AG04450 (cell line): ENCODE measurements at regions not wholly inside any gene's neighbourhood (a gene's known extent, or its start where the extent isn't known, plus 50 kb on each side); places are given as distances from the start of the nearest gene placed in this dataset.

Experiments used
- CTCF ChIA-PET: fragments of 300-600, 350-600 bp; formaldehyde crosslinking; extraction: SDS; loops from one replicate; lab custom pipeline; 2022; ENCODE audit warnings: antibody characterized with exemption, inconsistent platforms; lab: Charles Lee
- POLR2A ChIA-PET: fragments of 350-600 bp; formaldehyde crosslinking; extraction: SDS; loops from one replicate; lab custom pipeline; 2021; ENCODE audit warnings: antibody characterized with exemption, inconsistent platforms; lab: Yijun Ruan, JAX
- DNase-seq: peaks from one replicate; pipeline ENCODE4 v3.0.0-alpha.2; 2011; ENCODE audit warnings: low read depth, low spot score
- H3K27ac ChIP-seq: one replicate; pipeline ENCODE4 v1.5.1; 2012; ENCODE audit warnings: low read depth, low read length, control low read depth
- H3K27me3 ChIP-seq: one replicate; pipeline ENCODE4 v1.6.0; 2012; ENCODE audit warnings: low read length; ENCODE audit not compliant: control insufficient read depth, insufficient read depth
- H3K4me3 ChIP-seq: 2 replicates; pipeline ENCODE4 v1.5.1; 2011; ENCODE audit warnings: mild to moderate bottlenecking, low read depth, low read length, control low read depth
- H3K9me3 ChIP-seq: 2 replicates; pipeline ENCODE4 v1.5.1; 2012; ENCODE audit warnings: low read length; ENCODE audit not compliant: control insufficient read depth, insufficient read depth
- CTCF ChIP-seq: IDR thresholded peaks from 2 replicates; pipeline ENCODE4 v1.5.1; 2011; ENCODE audit warnings: low read depth, low read length, control low read depth, inconsistent platforms

DNA sequence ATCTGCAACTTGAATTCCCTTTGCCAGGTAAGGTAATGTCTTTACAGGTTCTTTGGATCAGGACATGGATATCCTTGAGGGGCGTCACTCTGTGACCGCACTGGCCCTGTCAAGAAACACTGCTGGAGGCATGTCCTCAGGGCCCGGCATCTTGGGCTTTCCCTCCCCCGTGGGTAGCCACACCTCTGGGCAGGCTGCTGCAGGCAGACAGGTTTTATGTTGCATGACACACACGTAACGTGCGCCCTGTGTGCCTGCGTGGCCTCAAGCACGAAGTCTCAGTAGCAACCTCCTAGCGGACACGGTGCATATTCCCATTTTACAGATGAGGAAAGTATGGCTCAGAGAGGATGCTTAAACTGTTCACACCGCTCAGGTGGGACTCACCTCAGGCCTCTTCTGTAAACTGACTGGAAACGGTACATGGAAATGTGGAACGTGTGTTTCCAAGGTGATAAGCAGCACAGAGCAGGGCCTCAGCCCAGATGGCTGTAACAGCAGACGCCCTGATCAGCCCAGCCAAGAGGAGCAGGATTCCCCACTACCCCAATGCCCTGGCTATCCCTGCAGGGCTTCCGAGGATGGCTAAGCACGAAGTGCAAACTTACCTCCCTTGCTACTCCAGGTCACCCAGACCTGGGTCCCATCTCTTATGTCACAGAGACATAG, 553.6 kb downstream of the TCERG1L start:
- POLR2A ChIA-PET: no interaction called here

DNA sequence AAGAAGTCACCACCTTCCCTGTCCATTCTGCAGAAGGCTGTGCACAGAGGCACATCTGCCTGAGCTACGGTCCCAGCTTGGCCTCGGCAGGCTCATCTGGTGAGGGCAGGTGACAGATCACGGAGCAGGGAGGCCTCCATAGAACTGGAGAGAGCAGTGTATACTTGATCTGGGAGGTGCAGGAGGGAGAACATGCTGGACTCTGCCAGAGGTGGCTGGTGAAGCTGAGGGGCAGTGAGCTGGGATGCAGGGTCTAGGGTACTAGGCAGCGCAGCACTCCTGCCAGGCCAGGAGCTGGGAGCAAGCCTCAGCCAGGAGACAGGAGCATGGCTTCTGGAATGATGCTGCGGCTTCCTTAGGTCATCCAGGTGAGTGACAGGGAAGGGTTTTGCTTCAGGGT, 553.0 kb downstream of the TCERG1L start:
- ChIA-PET CTCF (no interaction called here), POLR2A (no interaction called here)
- Histone ChIP-seq H3K27me3 (no peaks in the 10 kb centered on the region), H3K9me3 (peaks cover 51% of the 10 kb centered on the region), H3K27ac (no peak overlapping the region), H3K4me3 (no peak overlapping the region)
- no peak for TF ChIP-seq CTCF
- DNase-seq: no peak

More for the DNA sequence above, 553.6 kb downstream of the TCERG1L start:
- CTCF ChIA-PET: no interaction called here
- H3K27me3 ChIP-seq: no peaks in the 10 kb centered on the region
- H3K9me3 ChIP-seq: peaks cover 45% of the 10 kb centered on the region
- H3K27ac ChIP-seq: no peak overlapping the region
- no peak overlapping the region for H3K4me3 ChIP-seq
- no peak for TF ChIP-seq CTCF
- no peak for DNase-seq

DNA sequence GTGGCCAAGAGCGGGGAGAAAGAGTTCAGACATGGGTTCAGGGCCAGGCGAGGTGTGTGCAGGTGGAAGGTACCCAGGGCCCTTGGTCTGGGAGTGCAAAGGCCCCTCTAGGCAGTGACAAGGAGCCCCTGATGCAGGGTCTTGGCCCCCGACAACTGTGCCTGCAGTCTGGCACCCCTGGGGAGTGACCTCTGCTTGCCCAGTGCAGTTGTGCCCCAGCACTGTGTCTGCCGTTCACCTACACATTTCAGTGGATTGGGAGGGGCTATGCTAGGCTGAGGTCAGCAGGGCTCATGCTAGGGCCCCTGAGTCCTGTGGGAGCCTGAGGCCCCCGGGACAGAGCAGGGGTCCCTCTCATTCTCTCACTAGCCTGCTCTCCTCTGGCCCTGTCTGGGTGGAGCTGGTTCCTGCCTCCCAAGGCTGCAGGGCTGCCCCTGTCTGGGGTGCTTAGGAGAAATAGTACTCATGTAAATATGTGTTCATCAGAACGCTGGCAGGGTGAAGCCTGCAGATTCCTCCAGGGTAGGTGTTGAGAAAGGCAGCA, 550.4 kb downstream of the TCERG1L start:
- TF ChIP-seq CTCF: no peak
- no peak for DNase-seq
- Histone ChIP-seq H3K9me3 (peaks cover 74% of the 10 kb centered on the region), H3K27ac (no peak overlapping the region), H3K4me3 (no peak overlapping the region), H3K27me3 (no peaks in the 10 kb centered on the region)
- ChIA-PET POLR2A (no interaction called here), CTCF (no interaction called here)

- no peak for TF ChIP-seq CTCF
- peaks cover 76% of the 10 kb centered on the region for H3K9me3 ChIP-seq
- ChIA-PET POLR2A (no interaction called here), CTCF (no interaction called here)
- DNase-seq: no peak
- H3K27me3 ChIP-seq: no peaks in the 10 kb centered on the region
- no peak overlapping the region for H3K27ac ChIP-seq
- no peak overlapping the region for H3K4me3 ChIP-seq
Measured at GRCh38 chr10:130761788-130762301, 549.7 kb downstream of the TCERG1L start.

GRCh38 chr10:130762491-130762890, 549.0 kb downstream of the TCERG1L start:
- Histone ChIP-seq H3K4me3 (no peak overlapping the region), H3K9me3 (peaks cover 77% of the 10 kb centered on the region), H3K27ac (no peak overlapping the region), H3K27me3 (no peaks in the 10 kb centered on the region)
- ChIA-PET CTCF (no interaction called here), POLR2A (no interaction called here)
- TF ChIP-seq CTCF: no peak
- no peak for DNase-seq
